PC-3 (cell line): ENCODE measurements at regions not wholly inside any gene's neighbourhood (a gene's known extent, or its start where the extent isn't known, plus 50 kb on each side); places are given as distances from the start of the nearest gene placed in this dataset.

Experiments
- ATAC-seq: fragments of 200-7000 bp; cut with Tn5 transposase; 2 replicates; pipeline ENCODE4 v1.9.1; 2020; ENCODE audit warnings: mild to moderate bottlenecking, moderate library complexity
- BruUV-seq: library from RNA; stranded (reverse); fragments of 400-500 nt; replicated peaks from 2 replicates; lab custom pipeline; 2021; lab: Mats Ljungman, UMichigan
- CTCF ChIA-PET: fragments of 300-600 bp; sonication (Branson Sonifier 250); formaldehyde crosslinking; loops from one replicate; lab custom pipeline; 2022; ENCODE audit warnings: antibody characterized with exemption; lab: Charles Lee
- POLR2A ChIA-PET: fragments of 300-600 bp; sonication (Branson Sonifier 250); formaldehyde crosslinking; loops from one replicate; lab custom pipeline; 2022; ENCODE audit warnings: antibody characterized with exemption; ENCODE audit not compliant: unreplicated experiment; lab: Charles Lee
- DNase-seq: peaks from one replicate; pipeline ENCODE4 v3.0.0-alpha.2; 2015
- H2AFZ ChIP-seq: fragments of 300-600 bp; sonication (generic); 2 replicates; pipeline ENCODE4 v1.6.0; 2016; ENCODE audit warnings: antibody characterized with exemption, low read length
- H3F3A ChIP-seq: fragments of 300-600 bp; sonication (generic); one replicate; pipeline ENCODE4 v1.6.0; 2017; ENCODE audit warnings: antibody characterized with exemption, low read length, control low read depth, mild to moderate bottlenecking; ENCODE audit not compliant: unreplicated experiment
- H3K27ac ChIP-seq: fragments of 300-600 bp; sonication (generic); 2 replicates; pipeline ENCODE4 v1.5.1; 2016; ENCODE audit warnings: mild to moderate bottlenecking, low read length
- H3K27me3 ChIP-seq: fragments of 300-600 bp; sonication (generic); 2 replicates; pipeline ENCODE4 v1.6.1; 2016; ENCODE audit warnings: low read length, mixed read lengths
- H3K36me3 ChIP-seq: fragments of 300-600 bp; sonication (generic); 2 replicates; pipeline ENCODE4 v1.6.1; 2016; ENCODE audit warnings: low read depth, mixed run types, low read length, mixed read lengths
- H3K4me1 ChIP-seq: fragments of 300-600 bp; sonication (generic); 2 replicates; pipeline ENCODE4 v1.5.1; 2016; ENCODE audit warnings: low read length; ENCODE audit not compliant: insufficient read depth
- H3K4me2 ChIP-seq: fragments of 300-600 bp; sonication (generic); 2 replicates; pipeline ENCODE4 v1.6.0; 2016; ENCODE audit warnings: low read length
- H3K4me3 ChIP-seq: fragments of 300-600 bp; sonication (generic); 2 replicates; pipeline ENCODE4 v1.5.1; 2016; ENCODE audit warnings: mild to moderate bottlenecking, low read length, mixed read lengths
- H3K79me2 ChIP-seq: fragments of 300-600 bp; sonication (generic); 2 replicates; pipeline ENCODE4 v1.6.1; 2017; ENCODE audit warnings: low read length, mixed read lengths
- H3K9ac ChIP-seq: fragments of 300-600 bp; sonication (generic); 2 replicates; pipeline ENCODE4 v1.6.0; 2016; ENCODE audit warnings: mild to moderate bottlenecking, low read length
- H3K9me2 ChIP-seq: fragments of 300-600 bp; sonication (generic); replicated peaks from 2 replicates; pipeline ENCODE4 v1.6.1; 2016; ENCODE audit warnings: mixed run types, low read length, mixed read lengths
- H3K9me3 ChIP-seq: fragments of 300-600 bp; sonication (generic); 2 replicates; pipeline ENCODE4 v1.6.1; 2016; ENCODE audit warnings: low read length, mixed read lengths
- H4K20me1 ChIP-seq: fragments of 300-600 bp; sonication (generic); 2 replicates; pipeline ENCODE4 v1.6.1; 2016; ENCODE audit warnings: low read length, mixed read lengths
- CTCF ChIP-seq: fragments of 300-600 bp; sonication (generic); conservative IDR thresholded peaks from 2 replicates; pipeline ENCODE4 v1.5.1; 2017; ENCODE audit warnings: antibody characterized with exemption, low read depth, mild to moderate bottlenecking, low read length
- EZH2 ChIP-seq: fragments of 300-600 bp; sonication (generic); IDR thresholded peaks from one replicate; pipeline ENCODE4 v1.6.1; 2017; ENCODE audit warnings: antibody characterized with exemption, mild to moderate bottlenecking, low read length; ENCODE audit not compliant: unreplicated experiment
- EZH2phosphoT487 ChIP-seq: fragments of 300-600 bp; sonication (generic); IDR thresholded peaks from 2 replicates; pipeline ENCODE4 v1.6.1; 2018; ENCODE audit warnings: mild to moderate bottlenecking, antibody characterized with exemption, low read length, borderline replicate concordance
- intact Hi-C: fragments of 100-400 bp; cut with micrococcal nuclease; formaldehyde crosslinking; loops from 2 replicates; pipeline ENCODE4 v1.9.0; 2023

GRCh38 chr9:119689879-119690278 is 320.6 kb upstream of the BRINP1 start:
- TF ChIP-seq CTCF (no peak), EZH2phosphoT487 (no peak)
- Histone ChIP-seq H3K36me3 (no peaks in the 10 kb centered on the region), H3F3A (no peaks in the 10 kb centered on the region), H3K79me2 (no peaks in the 10 kb centered on the region), H3K9me2 (no peaks in the 10 kb centered on the region), H3K27ac (no peak overlapping the region), H3K9ac (no peak overlapping the region), H3K4me1 (no peaks in the 10 kb centered on the region), H3K27me3 (no peaks in the 10 kb centered on the region), H2AFZ (no peak overlapping the region), H3K4me2 (no peak overlapping the region), H3K9me3 (no peaks in the 10 kb centered on the region), H3K4me3 (no peak overlapping the region), H4K20me1 (no peaks in the 10 kb centered on the region)
- DNase-seq (no peak), ATAC-seq (no peak)
- ChIA-PET POLR2A (no interaction called here), CTCF (no interaction called here)
- BruUV-seq, result no TSS peak
- intact Hi-C loops, result no loop called here

GRCh38 chr9:119688547-119688946 is 319.3 kb upstream of the BRINP1 start:
- Histone ChIP-seq H3K27ac (no peak overlapping the region), H3K9ac (no peak overlapping the region), H3K4me3 (no peak overlapping the region), H3K4me2 (no peak overlapping the region), H3K36me3 (no peaks in the 10 kb centered on the region), H3K79me2 (no peaks in the 10 kb centered on the region), H3K9me3 (no peaks in the 10 kb centered on the region), H3F3A (no peaks in the 10 kb centered on the region), H4K20me1 (no peaks in the 10 kb centered on the region), H3K27me3 (no peaks in the 10 kb centered on the region), H3K9me2 (no peaks in the 10 kb centered on the region), H2AFZ (no peak overlapping the region), H3K4me1 (no peaks in the 10 kb centered on the region)
- intact Hi-C loops, result no loop called here
- ChIA-PET POLR2A (no interaction called here), CTCF (no interaction called here)
- TF ChIP-seq EZH2phosphoT487, result no peak
- TF ChIP-seq EZH2, result no peak
- no peak for TF ChIP-seq CTCF
- DNase-seq, result no peak
- no peak for ATAC-seq
- BruUV-seq, result no TSS peak

GRCh38 chr9:119677811-119678505 is 308.7 kb upstream of the BRINP1 start:
- Histone ChIP-seq H2AFZ (no peak overlapping the region), H3K79me2 (no peaks in the 10 kb centered on the region), H3K9ac (no peak overlapping the region), H3K9me2 (no peaks in the 10 kb centered on the region), H3K4me1 (no peaks in the 10 kb centered on the region), H3F3A (no peaks in the 10 kb centered on the region), H3K4me3 (no peak overlapping the region), H3K27ac (no peak overlapping the region), H3K27me3 (no peaks in the 10 kb centered on the region), H3K4me2 (no peak overlapping the region), H3K36me3 (no peaks in the 10 kb centered on the region), H3K9me3 (no peaks in the 10 kb centered on the region), H4K20me1 (no peaks in the 10 kb centered on the region)
- ChIA-PET CTCF (no interaction called here), POLR2A (no interaction called here)
- BruUV-seq, result no TSS peak
- ATAC-seq (no peak), DNase-seq (no peak)
- intact Hi-C loops, result no loop called here
- TF ChIP-seq EZH2phosphoT487, result no peak
- TF ChIP-seq EZH2, result no peak
- TF ChIP-seq CTCF, result no peak
